Astrocyte (in vitro differentiated cells and primary cell): ENCODE measurements at regions not wholly inside any gene's neighbourhood (a gene's known extent, or its start where the extent isn't known, plus 50 kb on each side); places are given as distances from the start of the nearest gene placed in this dataset.
"Not testable (repeated sequence)": the region's sequence is repeated elsewhere in the genome, so short reads cannot be mapped to it uniquely, and the experiment has no call there.

Experiments used
- DNase-seq: peaks from one replicate; pipeline ENCODE4 v3.0.0-alpha.2; 2010; ENCODE audit warnings: low read depth
- FAIRE-seq: peaks from 2 replicates; lab custom pipeline; 2011; peaks lifted over from hg19 to GRCh38; lab: Jason Lieb, UNC
- H2AFZ ChIP-seq: 2 replicates; pipeline ENCODE4 v1.6.0; 2012; ENCODE audit warnings: low read depth, low read length, inconsistent platforms
- H3K27ac ChIP-seq: 2 replicates; pipeline ENCODE4 v1.5.1; 2011; ENCODE audit warnings: low read depth, low read length, inconsistent platforms
- H3K27me3 ChIP-seq: 2 replicates; pipeline ENCODE4 v1.6.0; 2011; ENCODE audit warnings: low read length, inconsistent platforms; ENCODE audit not compliant: insufficient read depth
- H3K36me3 ChIP-seq: 2 replicates; pipeline ENCODE4 v1.5.1; 2011; ENCODE audit warnings: low read length, inconsistent platforms; ENCODE audit not compliant: insufficient read depth
- H3K4me1 ChIP-seq: 2 replicates; pipeline ENCODE4 v1.5.1; 2011; ENCODE audit warnings: low read length, inconsistent platforms; ENCODE audit not compliant: insufficient read depth
- H3K4me2 ChIP-seq: 2 replicates; pipeline ENCODE4 v1.6.0; 2012; ENCODE audit warnings: low read length, inconsistent platforms
- H3K4me3 ChIP-seq: 2 replicates; pipeline ENCODE4 v1.5.1; 2011; ENCODE audit warnings: low read depth, mild to moderate bottlenecking, low read length, inconsistent platforms; ENCODE audit not compliant: insufficient read depth
- H3K79me2 ChIP-seq: 2 replicates; pipeline ENCODE4 v1.6.0; 2012; ENCODE audit warnings: mild to moderate bottlenecking, low read length, inconsistent platforms; ENCODE audit not compliant: insufficient read depth
- H3K9ac ChIP-seq: 2 replicates; pipeline ENCODE4 v1.6.0; 2012; ENCODE audit warnings: mild to moderate bottlenecking, low read length, inconsistent platforms
- H3K9me3 ChIP-seq: 2 replicates; pipeline ENCODE4 v1.5.1; 2012; ENCODE audit warnings: low read depth, mild to moderate bottlenecking, low read length, inconsistent platforms; ENCODE audit not compliant: insufficient read depth
- H4K20me1 ChIP-seq: 2 replicates; pipeline ENCODE4 v1.6.0; 2012; ENCODE audit warnings: low read length, inconsistent platforms; ENCODE audit not compliant: insufficient read depth
- H3K27ac Mint-ChIP-seq: one replicate; pipeline ENCODE4 v1.8.0; 2021; ENCODE audit warnings: mild to moderate bottlenecking, mixed read lengths; ENCODE audit not compliant: unreplicated experiment
- H3K27me3 Mint-ChIP-seq: one replicate; pipeline ENCODE4 v1.8.0; 2021; ENCODE audit warnings: low read depth, mixed read lengths; ENCODE audit not compliant: unreplicated experiment
- H3K36me3 Mint-ChIP-seq: one replicate; pipeline ENCODE4 v1.8.0; 2021; ENCODE audit warnings: low read depth, mixed read lengths; ENCODE audit not compliant: unreplicated experiment
- H3K4me1 Mint-ChIP-seq: one replicate; pipeline ENCODE4 v1.8.0; 2021; ENCODE audit warnings: low read depth, mixed read lengths; ENCODE audit not compliant: unreplicated experiment
- H3K4me3 Mint-ChIP-seq: one replicate; pipeline ENCODE4 v1.8.0; 2021; ENCODE audit warnings: mild to moderate bottlenecking, moderate library complexity, mixed read lengths; ENCODE audit not compliant: unreplicated experiment
- H3K9me3 Mint-ChIP-seq: one replicate; pipeline ENCODE4 v1.8.0; 2021; ENCODE audit warnings: mild to moderate bottlenecking, mixed read lengths; ENCODE audit not compliant: unreplicated experiment
- EZH2 ChIP-seq: IDR thresholded peaks from 2 replicates; pipeline ENCODE4 v1.6.1; 2012; ENCODE audit warnings: mild to moderate bottlenecking, low read length, inconsistent platforms; ENCODE audit not compliant: insufficient read depth
- TF ChIP-seq, protein P1 (sequence below): IDR thresholded peaks from 2 replicates; pipeline ENCODE4 v1.5.1; 2011; ENCODE audit warnings: low read depth, mild to moderate bottlenecking, inconsistent platforms, low read length, moderate library complexity; ENCODE audit not compliant: insufficient read depth

DNA sequence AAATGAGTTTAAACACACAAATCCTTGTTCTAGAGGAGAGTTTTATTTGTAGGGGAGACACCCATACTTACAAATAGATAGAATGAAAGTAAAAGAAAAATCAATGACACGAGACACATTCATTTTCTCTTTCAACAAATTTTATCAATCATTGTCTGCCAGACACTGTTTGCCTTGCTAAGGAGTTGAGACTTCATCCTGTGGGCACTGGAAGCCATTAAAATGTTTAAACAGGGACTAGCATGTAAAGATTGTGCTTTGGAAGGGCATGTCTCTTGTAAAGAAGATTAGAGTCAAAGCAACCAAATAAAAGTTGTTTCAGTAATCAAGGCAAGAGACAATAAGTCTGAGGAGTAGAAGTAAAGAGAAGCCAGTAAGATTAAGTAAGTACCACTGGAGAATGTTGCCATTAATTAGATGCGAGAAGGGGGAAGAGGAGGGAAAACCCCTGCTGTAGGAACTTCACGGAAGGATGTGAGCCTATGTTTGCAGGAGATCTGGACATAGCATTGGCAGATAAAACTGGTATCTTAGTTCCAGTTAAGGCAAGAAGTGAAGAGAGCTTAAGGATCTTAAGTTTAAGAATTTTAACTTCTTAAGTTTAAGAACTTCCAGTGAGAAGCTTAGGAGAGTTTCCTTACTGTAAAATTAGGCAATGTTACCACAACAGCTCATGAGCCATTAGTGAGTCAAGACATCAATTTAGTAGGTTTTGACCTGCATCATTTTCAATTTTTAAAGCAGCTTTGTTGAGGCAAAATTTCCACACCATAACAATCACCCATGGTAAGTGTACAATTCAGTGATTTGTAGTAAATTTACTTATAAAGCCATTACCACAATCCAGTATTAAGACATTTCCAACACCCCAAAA lies 117.0 kb upstream of the UST start:
- H3K9me3 Mint-ChIP-seq = no peaks in the 10 kb centered on the region

DNA sequence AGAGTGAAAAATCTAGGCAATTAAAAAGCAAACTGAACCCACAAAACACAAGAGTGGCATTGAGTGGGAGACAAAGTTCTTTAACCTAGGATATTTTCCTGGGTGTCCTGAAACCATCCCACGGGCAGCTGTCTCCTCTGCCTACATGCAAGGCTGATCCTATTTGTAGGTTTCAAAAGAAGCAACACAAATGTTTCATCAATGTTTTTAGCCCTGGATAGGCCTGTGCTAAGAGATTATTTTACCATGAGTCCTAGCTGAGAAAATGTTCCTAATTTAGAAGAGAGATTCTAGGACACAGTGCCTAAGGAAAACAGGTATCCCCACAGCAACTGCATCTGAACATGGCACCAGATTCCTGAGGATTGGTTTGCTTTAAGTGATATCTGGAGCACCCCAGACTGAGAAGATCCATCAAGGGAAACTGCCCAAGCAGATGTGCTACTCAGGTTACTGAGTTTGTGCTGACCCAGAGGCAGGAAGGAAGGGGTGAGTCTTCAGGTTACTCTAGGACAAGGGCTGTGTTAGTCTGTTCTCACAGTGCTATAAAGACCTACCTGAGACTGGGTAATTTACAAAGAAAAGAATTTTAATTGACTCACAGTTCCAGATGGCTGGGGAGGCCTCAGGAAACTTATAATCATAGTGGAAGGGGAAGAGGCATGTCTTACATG lies 111.6 kb upstream of the UST start:
- Histone ChIP-seq H3K27ac (no peak overlapping the region), H3K9me3 (no peaks in the 10 kb centered on the region), H3K4me2 (no peak overlapping the region), H3K9ac (no peak overlapping the region), H3K36me3 (no peaks in the 10 kb centered on the region), H3K4me3 (no peak overlapping the region), H4K20me1 (no peaks in the 10 kb centered on the region), H3K79me2 (no peaks in the 10 kb centered on the region), H3K4me1 (no peaks in the 10 kb centered on the region), H2AFZ (no peak overlapping the region), H3K27me3 (no peaks in the 10 kb centered on the region)
- TF ChIP-seq, protein P1, sequence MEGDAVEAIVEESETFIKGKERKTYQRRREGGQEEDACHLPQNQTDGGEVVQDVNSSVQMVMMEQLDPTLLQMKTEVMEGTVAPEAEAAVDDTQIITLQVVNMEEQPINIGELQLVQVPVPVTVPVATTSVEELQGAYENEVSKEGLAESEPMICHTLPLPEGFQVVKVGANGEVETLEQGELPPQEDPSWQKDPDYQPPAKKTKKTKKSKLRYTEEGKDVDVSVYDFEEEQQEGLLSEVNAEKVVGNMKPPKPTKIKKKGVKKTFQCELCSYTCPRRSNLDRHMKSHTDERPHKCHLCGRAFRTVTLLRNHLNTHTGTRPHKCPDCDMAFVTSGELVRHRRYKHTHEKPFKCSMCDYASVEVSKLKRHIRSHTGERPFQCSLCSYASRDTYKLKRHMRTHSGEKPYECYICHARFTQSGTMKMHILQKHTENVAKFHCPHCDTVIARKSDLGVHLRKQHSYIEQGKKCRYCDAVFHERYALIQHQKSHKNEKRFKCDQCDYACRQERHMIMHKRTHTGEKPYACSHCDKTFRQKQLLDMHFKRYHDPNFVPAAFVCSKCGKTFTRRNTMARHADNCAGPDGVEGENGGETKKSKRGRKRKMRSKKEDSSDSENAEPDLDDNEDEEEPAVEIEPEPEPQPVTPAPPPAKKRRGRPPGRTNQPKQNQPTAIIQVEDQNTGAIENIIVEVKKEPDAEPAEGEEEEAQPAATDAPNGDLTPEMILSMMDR = no peak
- no peak for TF ChIP-seq EZH2
- DNase-seq (no peak), FAIRE-seq (no peak)
- Mint-ChIP-seq H3K36me3 (no peaks in the 10 kb centered on the region), H3K27ac (no peak overlapping the region), H3K4me3 (no peak overlapping the region), H3K9me3 (no peaks in the 10 kb centered on the region), H3K4me1 (peaks cover 2% of the 10 kb centered on the region), H3K27me3 (no peaks in the 10 kb centered on the region)

More for the DNA sequence above, 117.0 kb upstream of the UST start:
- Histone ChIP-seq H3K9me3 (no peaks in the 10 kb centered on the region), H2AFZ (no peak overlapping the region), H3K27ac (no peak overlapping the region), H3K4me3 (no peak overlapping the region), H4K20me1 (no peaks in the 10 kb centered on the region), H3K79me2 (no peaks in the 10 kb centered on the region), H3K27me3 (no peaks in the 10 kb centered on the region), H3K36me3 (no peaks in the 10 kb centered on the region), H3K4me2 (no peak overlapping the region), H3K4me1 (no peaks in the 10 kb centered on the region), H3K9ac (no peak overlapping the region)
- TF ChIP-seq EZH2 = no peak
- TF ChIP-seq, protein P1 = no peak
- Mint-ChIP-seq H3K27ac (no peak overlapping the region), H3K4me1 (peaks cover 4% of the 10 kb centered on the region), H3K36me3 (no peaks in the 10 kb centered on the region), H3K27me3 (no peaks in the 10 kb centered on the region), H3K4me3 (no peak overlapping the region)
- peak; percentile 68 for FAIRE-seq
- no peak for DNase-seq

DNA sequence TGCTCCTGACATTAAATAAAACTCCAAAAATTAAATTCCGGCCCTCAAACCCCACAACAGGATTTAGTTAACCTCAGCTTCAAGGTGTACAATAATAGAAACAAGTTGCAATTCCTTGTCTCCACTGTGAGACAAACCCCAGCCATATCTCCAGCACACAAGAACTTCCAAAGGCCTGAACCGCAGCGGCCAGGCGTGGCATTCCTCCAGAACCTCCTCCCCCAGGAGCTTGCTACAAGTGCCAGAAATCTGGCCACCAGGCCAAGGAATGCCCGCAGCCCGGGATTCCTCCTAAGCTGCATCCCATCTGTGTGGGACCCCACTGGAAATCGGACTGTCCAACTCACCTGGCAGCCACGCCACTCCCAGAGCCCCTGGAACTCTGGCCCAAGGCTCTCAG lies 105.0 kb upstream of the UST start:
- H3K9ac ChIP-seq = not testable (repeated sequence)

DNA sequence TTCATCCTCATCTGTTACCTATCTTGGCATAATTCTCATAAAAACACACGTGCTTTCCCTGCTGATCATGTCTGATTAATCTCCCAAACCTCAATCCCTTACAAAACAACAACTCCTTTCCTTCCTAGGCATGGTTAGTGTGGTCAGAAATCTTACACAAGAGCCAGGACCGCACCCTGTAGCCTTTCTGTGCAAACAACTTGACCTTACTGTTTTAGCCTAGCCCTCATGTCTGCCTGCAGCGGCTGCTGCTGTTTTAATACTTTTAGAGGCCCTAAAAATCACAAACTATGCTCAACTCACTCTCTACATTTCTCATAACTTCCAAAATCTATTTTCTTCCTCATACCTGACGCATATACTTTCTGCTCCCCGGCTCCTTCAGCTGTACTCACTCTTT lies 103.6 kb upstream of the UST start:
- FAIRE-seq, DNase-seq, H3K4me1 ChIP-seq, H2AFZ ChIP-seq, H3K79me2 ChIP-seq, H3K27ac Mint-ChIP-seq, H3K27ac ChIP-seq, H3K27me3 ChIP-seq, H3K9ac ChIP-seq, H3K4me1 Mint-ChIP-seq, H3K36me3 Mint-ChIP-seq, H3K4me3 Mint-ChIP-seq, H4K20me1 ChIP-seq, H3K9me3 ChIP-seq, H3K36me3 ChIP-seq, H3K27me3 Mint-ChIP-seq, H3K9me3 Mint-ChIP-seq, H3K4me2 ChIP-seq, H3K4me3 ChIP-seq: not testable (repeated sequence)

More for the DNA sequence above, 105.0 kb upstream of the UST start:
- H4K20me1 ChIP-seq, H3K27me3 ChIP-seq, FAIRE-seq, H3K9me3 ChIP-seq, H3K4me2 ChIP-seq, H3K4me3 Mint-ChIP-seq, H3K36me3 Mint-ChIP-seq, H3K79me2 ChIP-seq, H3K9me3 Mint-ChIP-seq, H2AFZ ChIP-seq, H3K27ac ChIP-seq, H3K4me1 Mint-ChIP-seq, H3K36me3 ChIP-seq, H3K4me3 ChIP-seq, H3K4me1 ChIP-seq, DNase-seq, H3K27me3 Mint-ChIP-seq, H3K27ac Mint-ChIP-seq: not testable (repeated sequence)
